ENCODE measurements at regions not wholly inside any gene's neighbourhood (a gene's known extent, or its start where the extent isn't known, plus 50 kb on each side); places are given as distances from the start of the nearest gene placed in this dataset.

DNA sequence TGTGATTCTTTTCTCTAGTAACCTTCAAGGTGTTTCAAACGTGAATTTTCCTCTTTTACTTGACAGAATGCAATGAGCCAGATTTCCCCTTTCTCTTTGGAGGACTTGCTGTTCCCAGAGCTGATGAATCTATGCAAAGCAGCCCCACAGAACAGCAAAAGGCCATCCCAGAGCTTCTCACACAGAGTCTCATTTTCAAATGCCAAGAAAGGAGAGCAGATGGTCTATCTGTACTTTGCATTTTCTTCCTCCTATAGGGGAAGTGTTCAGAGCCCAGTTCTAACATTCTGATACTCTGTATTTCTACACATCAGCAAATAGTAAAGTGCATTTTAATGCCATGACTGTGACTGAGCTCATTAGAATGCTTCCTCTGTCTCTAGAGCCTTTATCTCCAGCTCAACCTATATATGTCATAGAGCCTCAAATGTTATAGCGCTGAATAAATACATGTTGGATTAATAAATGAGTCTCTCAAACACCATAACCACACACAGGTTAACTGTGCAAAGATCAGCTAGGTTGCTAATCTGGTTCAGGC is 81.8 kb upstream of the EYA4 start:
- Histone ChIP-seq H3K27me3 (no peaks in the 10 kb centered on the region), H3K4me1 (no peaks in the 10 kb centered on the region), H3K4me3 (no peak overlapping the region), H3K27ac (no peak overlapping the region), H3K36me3 (no peaks in the 10 kb centered on the region), H3K9me3 (peaks cover 0 to 9% (median 8%) of the 10 kb centered on the region in 4 donors)
- intact Hi-C loops (cut with DNase I; ENCODE audit: low total_unique reads): no loop called here
- TF ChIP-seq CTCF (IDR thresholded peaks at IDR 0.05): no peak
- no peak for DNase-seq
- 52 to 62% (median 58%) methylated on average over 2 of the region's 2 CpGs for WGBS, 5 donors

DNA sequence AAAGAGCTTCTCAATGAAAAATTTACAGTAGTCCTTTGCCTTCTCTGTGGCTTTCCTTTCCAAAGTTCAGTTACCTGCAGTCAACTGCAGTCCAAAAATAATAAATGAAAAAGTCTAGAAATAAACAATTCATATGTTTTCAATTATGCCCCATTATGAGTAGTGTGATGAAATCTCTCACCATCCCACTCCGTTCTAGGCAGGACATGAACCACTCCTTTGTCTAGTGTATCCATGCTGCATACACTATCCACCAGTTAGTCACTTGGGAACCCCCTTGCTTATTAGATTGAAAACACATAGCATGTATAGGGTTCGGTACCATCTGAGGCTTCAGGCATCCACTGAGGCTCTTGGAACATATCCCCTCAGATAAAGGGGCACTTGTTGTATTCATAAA is 80.6 kb upstream of the EYA4 start:
- Histone ChIP-seq H3K27ac (no peak overlapping the region), H3K4me1 (no peaks in the 10 kb centered on the region), H3K27me3 (no peaks in the 10 kb centered on the region), H3K36me3 (no peaks in the 10 kb centered on the region), H3K4me3 (no peak overlapping the region), H3K9me3 (no peaks in the 10 kb centered on the region)
- TF ChIP-seq POLR2A (IDR thresholded peaks at IDR 0.05) (no peak), CTCF (IDR thresholded peaks at IDR 0.05) (no peak), POLR2AphosphoS5 (IDR thresholded peaks at IDR 0.05) (no peak), EP300 (IDR thresholded peaks at IDR 0.05) (no peak)
- DNase-seq: no peak
- intact Hi-C loops (cut with DNase I; ENCODE audit: low total_unique reads): no loop called here
- WGBS, 5 donors: 74 to 91% (median 86%) methylated on average over 2 of the region's 2 CpGs

DNA sequence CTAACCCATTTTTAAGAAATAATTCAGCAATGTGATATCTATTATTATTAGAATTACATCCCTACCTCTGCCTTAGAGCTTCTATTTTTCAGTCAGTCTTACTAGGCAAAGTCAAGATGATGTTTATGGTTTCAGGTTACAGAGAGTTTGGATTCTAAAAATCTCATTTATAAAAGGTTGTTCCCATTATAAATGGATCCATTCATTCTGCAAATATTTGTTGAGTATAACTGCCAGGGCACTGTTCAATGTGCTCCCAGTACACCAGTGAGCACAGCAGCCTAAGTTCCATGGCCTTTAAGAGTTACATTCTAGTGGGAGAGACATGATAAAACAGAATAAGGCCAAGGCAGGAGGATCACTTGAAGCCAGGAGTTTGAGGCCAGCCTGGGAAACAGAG is 75.9 kb upstream of the EYA4 start:
- intact Hi-C loops (cut with DNase I; ENCODE audit: low total_unique reads): no loop called here
- no peak overlapping the region for H3K27ac ChIP-seq
- no peak for TF ChIP-seq POLR2AphosphoS5 (IDR thresholded peaks at IDR 0.05)
- TF ChIP-seq CTCF (IDR thresholded peaks at IDR 0.05): no peak
- TF ChIP-seq POLR2A (IDR thresholded peaks at IDR 0.05): no peak
- no peak for TF ChIP-seq EP300 (IDR thresholded peaks at IDR 0.05)
- H3K9me3 ChIP-seq: no peaks in the 10 kb centered on the region
- H3K4me1 ChIP-seq: no peaks in the 10 kb centered on the region
- H3K36me3 ChIP-seq: no peaks in the 10 kb centered on the region
- no peak overlapping the region for H3K4me3 ChIP-seq
- H3K27me3 ChIP-seq: no peaks in the 10 kb centered on the region
- DNase-seq: no peak

- Histone ChIP-seq H3K9me3 (peaks cover 0 to under 1% (median 0%) of the 10 kb centered on the region in 4 donors), H3K4me3 (no peak overlapping the region), H3K27me3 (no peaks in the 10 kb centered on the region), H3K4me1 (no peaks in the 10 kb centered on the region), H3K36me3 (no peaks in the 10 kb centered on the region), H3K27ac (no peak overlapping the region)
- intact Hi-C loops (cut with DNase I; ENCODE audit: low total_unique reads): no loop called here
- no peak for TF ChIP-seq POLR2A (IDR thresholded peaks at IDR 0.05)
- no peak for TF ChIP-seq POLR2AphosphoS5 (IDR thresholded peaks at IDR 0.05)
- no peak for TF ChIP-seq CTCF (IDR thresholded peaks at IDR 0.05)
- TF ChIP-seq EP300 (IDR thresholded peaks at IDR 0.05): no peak
- DNase-seq: no peak
- 64 to 83% (median 74%) methylated on average over 4 of the region's 4 CpGs for WGBS, 5 donors
These were observed 74.4 kb upstream of the EYA4 start for GRCh38 chr6:133166766-133167165.
